ENCODE measurements at regions not wholly inside any gene's neighbourhood (a gene's known extent, or its start where the extent isn't known, plus 50 kb on each side); places are given as distances from the start of the nearest gene placed in this dataset.

- TF ChIP-seq POLR2A (IDR thresholded peaks at IDR 0.05) (no peak), CTCF (IDR thresholded peaks at IDR 0.05) (no peak)
- no peaks in the 10 kb centered on the region for H3K4me1 ChIP-seq
- no peak overlapping the region for H3K27ac ChIP-seq
- H3K9me3 ChIP-seq = no peaks in the 10 kb centered on the region
- H3K27me3 ChIP-seq = no peaks in the 10 kb centered on the region
- no peaks in the 10 kb centered on the region for H3K36me3 ChIP-seq
- intact Hi-C loops (cut with DNase I) = no loop called here
- no peak for DNase-seq
- H3K4me3 ChIP-seq (replicated peaks in 1 of 3) = no peak overlapping the region
- WGBS, 2 donors = 85 to 89% methylated on average over 3 of the region's 3 CpGs
Measured at GRCh38 chr3:1847571-1847970, 251.1 kb upstream of the CNTN4 start.

GRCh38 chr3:1848935-1849334 is 249.7 kb upstream of the CNTN4 start:
- intact Hi-C loops (cut with DNase I) = no loop called here
- H3K27ac ChIP-seq = no peak overlapping the region
- H3K4me1 ChIP-seq = no peaks in the 10 kb centered on the region
- no peak overlapping the region for H3K4me3 ChIP-seq (replicated peaks in 1 of 3)
- TF ChIP-seq POLR2A (IDR thresholded peaks at IDR 0.05) (no peak), CTCF (IDR thresholded peaks at IDR 0.05) (no peak)
- H3K9me3 ChIP-seq = no peaks in the 10 kb centered on the region
- 63% methylated on average over 2 of the region's 2 CpGs for WGBS, 2 donors
- DNase-seq = no peak
- H3K36me3 ChIP-seq = no peaks in the 10 kb centered on the region
- no peaks in the 10 kb centered on the region for H3K27me3 ChIP-seq

- H3K27me3 ChIP-seq = no peaks in the 10 kb centered on the region
- no peaks in the 10 kb centered on the region for H3K4me1 ChIP-seq
- H3K4me3 ChIP-seq (replicated peaks in 1 of 3) = no peak overlapping the region
- TF ChIP-seq CTCF (IDR thresholded peaks at IDR 0.05) (no peak), POLR2A (IDR thresholded peaks at IDR 0.05) (no peak)
- H3K9me3 ChIP-seq = no peaks in the 10 kb centered on the region
- no peaks in the 10 kb centered on the region for H3K36me3 ChIP-seq
- no peak for DNase-seq
- WGBS, 2 donors = 55 to 67% methylated on average over 2 of the region's 2 CpGs
- intact Hi-C loops (cut with DNase I) = no loop called here
- no peak overlapping the region for H3K27ac ChIP-seq
Measured at GRCh38 chr3:1852950-1853349, 245.7 kb upstream of the CNTN4 start.

- Histone ChIP-seq H3K4me3 (replicated peaks in 1 of 3) (no peak overlapping the region), H3K4me1 (no peaks in the 10 kb centered on the region), H3K9me3 (no peaks in the 10 kb centered on the region), H3K36me3 (no peaks in the 10 kb centered on the region), H3K27ac (no peak overlapping the region), H3K27me3 (no peaks in the 10 kb centered on the region)
- intact Hi-C loops (cut with DNase I) = no loop called here
- 49 to 61% methylated on average over 3 of the region's 3 CpGs for WGBS, 2 donors
- no peak for DNase-seq
- TF ChIP-seq CTCF (IDR thresholded peaks at IDR 0.05) (no peak), POLR2A (IDR thresholded peaks at IDR 0.05) (no peak)
Measured at GRCh38 chr3:1855841-1856240, 242.8 kb upstream of the CNTN4 start.

GRCh38 chr3:1870738-1871137 is 227.9 kb upstream of the CNTN4 start:
- Histone ChIP-seq H3K4me1 (no peaks in the 10 kb centered on the region), H3K36me3 (no peaks in the 10 kb centered on the region), H3K27ac (no peak overlapping the region), H3K9me3 (no peaks in the 10 kb centered on the region), H3K4me3 (replicated peaks in 1 of 3) (no peak overlapping the region), H3K27me3 (no peaks in the 10 kb centered on the region)
- WGBS, 2 donors = 96 to 97% methylated on average over 7 of the region's 7 CpGs
- DNase-seq = no peak
- intact Hi-C loops (cut with DNase I) = no loop called here
- TF ChIP-seq POLR2A (IDR thresholded peaks at IDR 0.05) (no peak), CTCF (IDR thresholded peaks at IDR 0.05) (no peak)
